Hematopoietic multipotent progenitor cell (in vitro differentiated cells): ENCODE measurements at regions not wholly inside any gene's neighbourhood (a gene's known extent, or its start where the extent isn't known, plus 50 kb on each side); places are given as distances from the start of the nearest gene placed in this dataset.
"Not testable (repeated sequence)": the region's sequence is repeated elsewhere in the genome, so short reads cannot be mapped to it uniquely, and the experiment has no call there.

Experiments used
- DNase-seq, 3 donors: peaks; one replicate each; pipeline ENCODE4 v3.0.0-alpha.2; 2011 to 2015; ENCODE audit warnings: low read depth in 2 of 3, low spot score in 2 of 3

- no peak for DNase-seq
Measured at GRCh38 chr4:12519426-12519825, 964.7 kb downstream of the RAB28 start.

GRCh38 chr4:12507868-12508481 is 976.2 kb downstream of the RAB28 start:
- DNase-seq, result no peak

DNA sequence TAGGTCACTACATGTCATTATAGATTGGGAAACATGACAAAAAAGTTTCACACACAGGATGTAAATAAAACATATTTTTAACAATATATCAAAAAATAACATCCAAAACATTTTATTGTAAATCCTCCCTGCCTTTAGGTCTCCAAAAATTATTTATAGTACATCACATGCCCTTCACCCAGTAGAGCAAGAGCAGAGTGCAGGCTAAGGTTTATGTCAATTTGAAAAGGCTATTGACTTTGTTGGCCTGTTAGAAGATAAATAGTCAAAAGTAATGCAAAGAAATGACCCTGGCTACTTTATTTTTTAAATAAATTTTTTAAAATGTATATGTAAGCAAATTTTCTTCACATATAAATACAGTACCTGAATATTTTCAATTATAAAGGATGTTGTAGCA is 983.7 kb downstream of the RAB28 start:
- DNase-seq, result no peak

GRCh38 chr4:12499693-12500092 is 984.4 kb downstream of the RAB28 start:
- DNase-seq, result no peak

DNA sequence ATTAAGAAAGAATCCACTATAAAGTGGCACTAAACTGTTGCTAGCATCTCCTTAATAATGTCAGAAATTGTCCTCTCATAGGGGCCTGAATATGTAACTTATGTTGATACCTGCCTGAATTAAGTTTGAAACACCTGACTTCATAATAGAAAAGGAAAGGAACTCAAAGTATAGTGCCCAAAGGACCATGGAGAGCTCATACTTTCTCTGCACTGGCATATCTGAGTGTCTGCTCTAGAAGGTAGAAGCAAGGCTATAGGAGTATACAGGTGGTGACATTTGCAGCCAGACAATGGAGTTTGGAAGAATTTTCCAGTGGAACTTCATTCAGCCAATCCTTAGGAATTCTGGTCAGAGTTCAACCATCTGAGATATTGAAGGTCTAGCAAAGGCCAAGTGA is 988.9 kb downstream of the RAB28 start:
- DNase-seq, result no peak

GRCh38 chr4:12492730-12493393 is 991.3 kb downstream of the RAB28 start:
- no peak for DNase-seq

- DNase-seq, result no peak
Measured at GRCh38 chr4:12488672-12489071, 995.5 kb downstream of the RAB28 start.

DNA sequence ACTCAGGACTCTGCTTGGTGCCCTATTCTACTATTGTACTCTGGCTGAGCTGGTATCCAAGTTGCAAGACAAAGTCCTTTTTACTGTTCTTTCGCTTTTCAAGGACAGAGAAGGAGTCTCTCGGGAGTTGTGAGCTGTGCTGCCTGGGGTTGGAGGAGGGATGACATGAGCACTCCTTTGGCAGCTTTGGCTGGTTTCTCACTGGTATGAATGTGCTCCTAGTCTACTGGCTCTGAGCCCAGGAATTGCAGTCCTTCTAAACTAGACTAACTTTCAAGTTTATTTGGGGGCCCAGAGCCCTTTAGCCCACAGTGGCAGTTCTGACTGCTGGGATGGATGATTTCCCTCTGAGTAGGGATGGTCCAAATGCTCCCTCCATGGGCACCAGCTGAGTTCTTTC is 997.1 kb downstream of the RAB28 start:
- DNase-seq, result no peak

GRCh38 chr4:12472087-12472486 is 1012.1 kb downstream of the RAB28 start:
- DNase-seq, result no peak

DNA sequence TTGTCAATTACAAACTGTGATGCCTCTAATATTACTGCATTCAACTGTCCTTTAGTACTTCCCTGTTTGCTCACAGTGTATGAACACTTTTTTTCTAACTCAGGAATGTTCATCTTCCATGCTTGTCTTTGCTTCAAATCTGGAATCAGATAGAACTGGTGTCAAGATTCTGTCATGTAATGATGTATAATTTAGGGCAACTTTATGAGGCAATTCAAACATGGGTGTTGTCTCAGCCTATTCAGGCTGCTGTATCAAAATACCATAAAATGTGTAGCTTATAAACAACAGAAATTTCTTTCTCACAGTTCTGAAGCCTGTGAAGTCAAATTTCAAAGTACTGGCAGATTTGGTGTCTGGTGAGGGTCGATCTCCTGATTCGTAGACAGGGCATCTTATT is 1012.9 kb downstream of the RAB28 start:
- no peak for DNase-seq

DNA sequence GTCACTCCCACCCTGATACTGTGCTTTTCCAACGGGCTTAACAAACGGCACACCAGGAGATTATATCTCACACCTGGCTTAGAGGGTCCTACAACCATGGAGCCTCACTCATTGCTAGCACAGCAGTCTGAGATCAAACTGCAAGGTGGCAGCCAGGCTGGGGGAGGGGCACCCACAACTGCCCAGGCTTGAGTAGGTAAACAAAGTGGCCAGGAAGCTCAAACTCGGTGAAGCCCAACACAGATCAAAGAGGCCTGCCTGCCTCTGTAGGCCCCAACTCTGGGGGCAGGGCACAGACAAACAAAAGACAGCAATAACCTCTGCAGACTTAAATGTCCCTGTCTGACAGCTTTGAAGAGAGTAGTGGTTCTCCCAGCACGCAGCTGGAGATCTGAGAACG is 1022.6 kb downstream of the RAB28 start:
- DNase-seq, result not testable (repeated sequence)

DNA sequence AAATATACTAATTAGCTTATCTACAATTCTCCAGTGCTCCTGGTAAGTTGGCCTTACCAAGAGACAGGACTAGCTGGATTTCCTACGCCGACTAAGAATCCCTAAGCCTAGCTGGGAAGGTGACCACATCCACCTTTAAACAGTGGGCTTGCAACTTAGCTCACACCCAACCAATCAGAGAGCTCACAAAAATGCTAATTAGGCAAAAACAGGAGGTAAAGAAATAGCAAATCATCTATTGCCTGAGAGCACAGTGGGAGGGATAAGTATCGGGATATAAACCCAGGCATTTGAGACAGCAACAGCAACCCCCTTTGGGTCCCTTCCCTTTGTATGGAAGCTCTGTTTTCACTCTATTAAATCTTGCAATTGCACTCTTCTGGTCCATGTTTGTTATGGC is 1025.0 kb downstream of the RAB28 start:
- no peak for DNase-seq

- DNase-seq, result no peak
Measured at GRCh38 chr4:12458621-12459020, 1025.5 kb downstream of the RAB28 start.

DNA sequence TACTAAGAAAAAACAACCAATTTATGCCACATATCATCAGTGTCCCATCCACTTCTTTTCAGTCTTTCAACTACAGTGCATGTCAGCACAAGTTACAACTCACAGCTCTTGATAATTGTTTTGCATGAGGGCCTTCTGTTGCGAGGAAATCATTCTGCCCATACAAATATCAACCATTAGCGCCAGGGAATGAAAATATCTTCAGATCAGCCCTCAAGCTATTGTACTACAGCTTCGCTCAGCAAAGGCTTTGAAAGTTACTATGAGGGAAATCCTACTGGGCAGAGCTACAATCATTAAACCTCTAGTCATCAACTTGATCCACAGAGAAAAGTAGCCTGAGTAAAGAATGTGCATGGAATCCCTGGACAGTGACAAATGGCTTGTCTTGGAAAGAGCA is 1023.6 kb upstream of the HS3ST1 start:
- DNase-seq, result no peak

GRCh38 chr4:12447451-12447850 is 1018.8 kb upstream of the HS3ST1 start:
- no peak for DNase-seq

GRCh38 chr4:12446657-12447185 is 1018.0 kb upstream of the HS3ST1 start:
- DNase-seq, result no peak

DNA sequence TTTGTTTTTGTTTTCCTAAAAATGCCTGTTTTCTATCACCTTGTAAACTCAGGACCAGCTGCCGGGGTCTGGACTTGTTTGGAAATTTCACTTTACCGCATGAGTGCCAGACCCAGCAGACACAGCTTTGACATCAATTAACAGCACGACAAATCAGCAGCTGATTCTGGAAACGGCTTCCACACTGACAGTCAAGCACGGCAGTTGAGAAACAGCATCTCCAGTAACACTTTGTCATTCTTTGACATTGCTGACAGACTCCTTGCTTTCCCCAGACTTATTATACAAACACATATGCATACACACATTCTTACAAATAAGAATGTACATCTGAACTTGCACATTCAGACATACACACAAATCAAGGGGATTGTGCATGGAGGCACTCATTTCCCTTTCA is 1017.6 kb upstream of the HS3ST1 start:
- DNase-seq, result no peak

DNA sequence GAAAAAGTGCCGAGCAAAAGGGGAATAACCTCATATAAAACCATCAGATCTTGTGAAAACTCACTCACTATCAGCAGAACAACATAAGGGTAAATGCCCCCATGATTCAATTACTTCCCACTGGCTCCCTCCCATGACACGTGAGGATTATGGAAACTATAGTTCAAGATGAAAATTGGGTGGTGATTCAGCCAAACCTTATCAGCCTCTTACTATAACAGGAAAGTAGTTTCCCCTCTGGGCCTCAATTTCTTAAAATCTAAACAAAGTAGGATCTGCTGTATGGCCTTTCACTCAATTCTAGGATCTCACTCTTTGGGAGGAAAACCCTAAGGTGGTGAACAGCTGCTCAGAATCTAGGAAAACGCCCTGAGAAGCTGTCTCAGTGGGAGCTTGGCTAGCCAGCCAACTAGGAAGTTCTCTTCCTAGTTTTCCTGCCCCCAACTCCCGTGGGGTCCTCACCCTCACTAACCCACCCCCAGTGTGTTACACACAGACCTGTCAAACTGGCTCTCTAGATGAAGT is 1017.1 kb upstream of the HS3ST1 start:
- no peak for DNase-seq

GRCh38 chr4:12439633-12440305 is 1011.1 kb upstream of the HS3ST1 start:
- DNase-seq, result no peak

DNA sequence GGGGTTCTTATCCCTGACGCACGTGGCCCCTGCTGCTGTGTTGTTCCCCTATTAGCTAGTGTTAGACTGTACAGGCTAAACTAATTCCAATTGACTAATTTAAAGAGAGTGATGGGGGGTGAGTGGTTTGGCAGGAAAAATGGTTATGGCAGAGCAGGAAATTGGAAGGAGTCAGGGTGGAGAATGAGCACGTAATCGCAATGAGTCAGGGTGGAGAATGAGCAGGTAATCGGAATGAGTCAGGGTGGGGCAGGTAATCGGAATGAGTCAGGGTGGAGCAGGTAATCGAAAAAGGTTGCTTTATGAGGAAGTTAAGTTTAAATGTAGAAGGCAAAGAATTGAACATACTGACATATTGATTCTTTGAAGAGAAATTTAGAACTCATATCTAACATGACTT is 1002.6 kb upstream of the HS3ST1 start:
- DNase-seq, result not testable (repeated sequence)

GRCh38 chr4:12421364-12421763 is 992.7 kb upstream of the HS3ST1 start:
- DNase-seq, result no peak

- DNase-seq, result no peak
Measured at GRCh38 chr4:12416755-12417154, 988.1 kb upstream of the HS3ST1 start.
